ENCODE measurements at regions not wholly inside any gene's neighbourhood (a gene's known extent, or its start where the extent isn't known, plus 50 kb on each side); places are given as distances from the start of the nearest gene placed in this dataset.

DNA sequence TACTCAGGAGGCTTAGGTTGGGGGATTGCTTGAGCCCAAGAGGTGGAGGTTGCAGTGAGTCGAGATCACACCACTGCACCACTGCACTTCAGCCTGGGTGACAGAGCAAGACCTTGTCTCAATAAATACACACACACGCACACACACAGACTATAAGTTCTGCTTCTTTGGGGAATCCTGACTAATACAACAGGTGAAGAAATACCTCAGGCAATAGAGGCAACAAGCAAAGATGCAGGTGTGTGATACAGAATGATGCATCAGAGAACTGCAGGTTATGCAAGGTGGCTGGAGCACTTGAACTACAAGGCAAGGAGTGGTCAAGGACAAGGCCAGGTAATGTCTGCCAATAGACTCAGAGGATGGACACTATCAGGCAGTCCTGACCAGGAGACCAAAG is 117.6 kb upstream of the ZNF678 start:
- intact Hi-C loops (cut with micrococcal nuclease; ENCODE audit: unreplicated experiment), result no loop called here
- Mint-ChIP-seq H3K9me3 (ENCODE audit: low read depth, unreplicated experiment) (no peaks in the 10 kb centered on the region), H3K27ac (ENCODE audit: unreplicated experiment) (no peak overlapping the region), H3K27me3 (ENCODE audit: unreplicated experiment) (peaks cover 22% of the 10 kb centered on the region), H3K36me3 (ENCODE audit: insufficient read depth, unreplicated experiment) (no peaks in the 10 kb centered on the region), H3K4me1 (ENCODE audit: low read depth, unreplicated experiment) (no peaks in the 10 kb centered on the region), H3K4me3 (ENCODE audit: low read depth, unreplicated experiment) (no peak overlapping the region)
- DNase-seq, result no peak
- no TSS peak for BruUV-seq (replicated peaks)
- CTCF ChIA-PET, result interaction anchor here (0.6 kb wide), 2 partner anchors 95 to 656 kb away, joined by 3 to 5 read pairs; no protein-coding TSS in a partner anchor
- TF ChIP-seq, protein P1, sequence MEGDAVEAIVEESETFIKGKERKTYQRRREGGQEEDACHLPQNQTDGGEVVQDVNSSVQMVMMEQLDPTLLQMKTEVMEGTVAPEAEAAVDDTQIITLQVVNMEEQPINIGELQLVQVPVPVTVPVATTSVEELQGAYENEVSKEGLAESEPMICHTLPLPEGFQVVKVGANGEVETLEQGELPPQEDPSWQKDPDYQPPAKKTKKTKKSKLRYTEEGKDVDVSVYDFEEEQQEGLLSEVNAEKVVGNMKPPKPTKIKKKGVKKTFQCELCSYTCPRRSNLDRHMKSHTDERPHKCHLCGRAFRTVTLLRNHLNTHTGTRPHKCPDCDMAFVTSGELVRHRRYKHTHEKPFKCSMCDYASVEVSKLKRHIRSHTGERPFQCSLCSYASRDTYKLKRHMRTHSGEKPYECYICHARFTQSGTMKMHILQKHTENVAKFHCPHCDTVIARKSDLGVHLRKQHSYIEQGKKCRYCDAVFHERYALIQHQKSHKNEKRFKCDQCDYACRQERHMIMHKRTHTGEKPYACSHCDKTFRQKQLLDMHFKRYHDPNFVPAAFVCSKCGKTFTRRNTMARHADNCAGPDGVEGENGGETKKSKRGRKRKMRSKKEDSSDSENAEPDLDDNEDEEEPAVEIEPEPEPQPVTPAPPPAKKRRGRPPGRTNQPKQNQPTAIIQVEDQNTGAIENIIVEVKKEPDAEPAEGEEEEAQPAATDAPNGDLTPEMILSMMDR (IDR thresholded peaks at IDR 0.05; ENCODE audit: unreplicated experiment), result no peak

- H3K9me3 Mint-ChIP-seq (ENCODE audit: low read depth, unreplicated experiment), result no peaks in the 10 kb centered on the region
- no peak overlapping the region for H3K27ac Mint-ChIP-seq (ENCODE audit: unreplicated experiment)
- DNase-seq, result no peak
- no peak overlapping the region for H3K4me3 Mint-ChIP-seq (ENCODE audit: low read depth, unreplicated experiment)
- no peaks in the 10 kb centered on the region for H3K36me3 Mint-ChIP-seq (ENCODE audit: insufficient read depth, unreplicated experiment)
- H3K27me3 Mint-ChIP-seq (ENCODE audit: unreplicated experiment), result peaks cover 23% of the 10 kb centered on the region
- H3K4me1 Mint-ChIP-seq (ENCODE audit: low read depth, unreplicated experiment), result no peaks in the 10 kb centered on the region
- CTCF ChIA-PET, result interaction anchor here (0.5 to 0.6 kb wide), 3 partner anchors 96 to 657 kb away, joined by 3 to 5 read pairs (median 4); no protein-coding TSS in a partner anchor
- intact Hi-C loops (cut with micrococcal nuclease; ENCODE audit: unreplicated experiment), result no loop called here
- BruUV-seq (replicated peaks), result no TSS peak
- TF ChIP-seq, protein P1 (IDR thresholded peaks at IDR 0.05; ENCODE audit: unreplicated experiment), result no peak
Observed at GRCh38 chr1:227445092-227445674, 118.2 kb upstream of the ZNF678 start.

- Mint-ChIP-seq H3K36me3 (ENCODE audit: insufficient read depth, unreplicated experiment) (no peaks in the 10 kb centered on the region), H3K4me3 (ENCODE audit: low read depth, unreplicated experiment) (no peak overlapping the region)
Observed at GRCh38 chr1:227440182-227440581, 121.9 kb upstream of the CDC42BPA start.

GRCh38 chr1:227437495-227438008 is 119.3 kb upstream of the CDC42BPA start:
- H3K27ac Mint-ChIP-seq (ENCODE audit: unreplicated experiment), result peak overlapping the region; percentile 31
- no TSS peak for BruUV-seq (replicated peaks)
- H3K9me3 Mint-ChIP-seq (ENCODE audit: low read depth, unreplicated experiment), result no peaks in the 10 kb centered on the region
- H3K4me3 Mint-ChIP-seq (ENCODE audit: low read depth, unreplicated experiment), result peak overlapping the region; percentile 33
- TF ChIP-seq, protein P1 (IDR thresholded peaks at IDR 0.05; ENCODE audit: unreplicated experiment), result peak; percentile 42
- CTCF ChIA-PET, result interaction anchor here (1.4 kb wide), 1 partner anchor 525 kb away, joined by 4 read pairs; no protein-coding TSS in a partner anchor
- no peaks in the 10 kb centered on the region for H3K36me3 Mint-ChIP-seq (ENCODE audit: insufficient read depth, unreplicated experiment)
- H3K27me3 Mint-ChIP-seq (ENCODE audit: unreplicated experiment), result peaks cover 29% of the 10 kb centered on the region
- H3K4me1 Mint-ChIP-seq (ENCODE audit: low read depth, unreplicated experiment), result peaks cover 25% of the 10 kb centered on the region
- intact Hi-C loops (cut with micrococcal nuclease; ENCODE audit: unreplicated experiment), result loop anchor here (1.0 to 10.0 kb wide), 4 partner anchors 202 to 525 kb away; no protein-coding TSS in a partner anchor
- DNase-seq, result no peak

More at GRCh38 chr1:227440182-227440581, 121.9 kb upstream of the CDC42BPA start:
- peaks cover 43% of the 10 kb centered on the region for H3K27me3 Mint-ChIP-seq (ENCODE audit: unreplicated experiment)
- intact Hi-C loops (cut with micrococcal nuclease; ENCODE audit: unreplicated experiment), result no loop called here
- TF ChIP-seq, protein P1 (IDR thresholded peaks at IDR 0.05; ENCODE audit: unreplicated experiment), result no peak
- H3K4me1 Mint-ChIP-seq (ENCODE audit: low read depth, unreplicated experiment), result peaks cover 20% of the 10 kb centered on the region
- BruUV-seq (replicated peaks), result no TSS peak
- H3K9me3 Mint-ChIP-seq (ENCODE audit: low read depth, unreplicated experiment), result no peaks in the 10 kb centered on the region
- no peak for DNase-seq
- H3K27ac Mint-ChIP-seq (ENCODE audit: unreplicated experiment), result no peak overlapping the region
- CTCF ChIA-PET, result interaction anchor here (0.7 kb wide), 1 partner anchor 225 kb away, joined by 3 read pairs; no protein-coding TSS in a partner anchor
